ENCODE measurements at regions not wholly inside any gene's neighbourhood (a gene's known extent, or its start where the extent isn't known, plus 50 kb on each side); places are given as distances from the start of the nearest gene placed in this dataset.

DNA sequence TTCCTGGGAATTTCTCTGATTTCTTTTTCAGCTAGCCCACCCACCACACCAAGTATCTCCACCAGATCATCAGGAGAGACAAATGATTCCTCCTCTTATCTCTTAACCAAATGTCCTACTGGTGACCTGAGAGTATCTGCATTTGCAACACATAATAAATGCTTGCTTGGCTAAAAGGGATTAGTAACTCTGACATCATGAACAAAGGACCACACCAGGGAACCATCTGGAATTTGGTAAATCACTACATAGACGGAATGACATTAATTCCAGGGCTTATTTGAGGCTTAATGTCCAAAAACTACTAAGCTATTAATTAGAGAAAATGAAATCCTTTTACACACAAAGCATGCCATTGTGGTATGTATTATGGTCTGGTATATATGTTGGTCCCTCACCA is 139.0 kb downstream of the RAP2A start:
- Histone ChIP-seq H3K56ac (replicated peaks; ENCODE audit: insufficient read length, low read depth, low read length) (no peak overlapping the region), H2BK20ac (ENCODE audit: low read length) (no peak overlapping the region), H3K23me2 (ENCODE audit: low read depth, low read length) (no peaks in the 10 kb centered on the region), H3K4ac (replicated peaks; ENCODE audit: insufficient read length, low read depth, low read length) (no peak overlapping the region), H2AFZ (ENCODE audit: low read length) (no peak overlapping the region), H3K4me1 (replicated peaks in 1 of 4; ENCODE audit: control insufficient read depth in 3 of 4, insufficient read depth in 4 of 4, low read length in 3 of 4) (peaks cover 0 to 8% (median 3%) of the 10 kb centered on the region in 4 experiments; a peak in 4 of 7 replicates), H3K4me2 (ENCODE audit: insufficient read depth in 1 of 2, low read depth in 2 of 2, low read length in 2 of 2) (no peak overlapping the region), H4K5ac (ENCODE audit: insufficient read length, low read depth, low read length) (no peak overlapping the region), H2AK5ac (ENCODE audit: low read depth, low read length) (no peak overlapping the region), H3K23ac (ENCODE audit: insufficient read length) (no peak overlapping the region), H3K9me3 (ENCODE audit: insufficient read depth in 2 of 2, low read depth in 1 of 2, low read length in 1 of 2) (no peaks in the 10 kb centered on the region), H4K8ac (ENCODE audit: extremely low read depth, insufficient read depth, low read length) (no peak overlapping the region), H3K4me3 (ENCODE audit: extremely low read depth in 1 of 4, insufficient read depth in 2 of 4, low read depth in 3 of 4, low read length in 4 of 4) (no peak overlapping the region), H3K14ac (ENCODE audit: insufficient read length) (no peak overlapping the region), H3K27me3 (replicated peaks in 1 of 4; ENCODE audit: control insufficient read depth in 3 of 4, extremely low read depth in 1 of 4, insufficient read depth in 3 of 4, low read length in 3 of 4) (no peaks in the 10 kb centered on the region), H2BK15ac (ENCODE audit: low read length) (no peak overlapping the region), H2BK5ac (ENCODE audit: low read depth, low read length) (no peak overlapping the region), H3K79me2 (ENCODE audit: control insufficient read depth in 1 of 2, insufficient read depth in 2 of 2, low read length in 2 of 2) (no peaks in the 10 kb centered on the region), H2BK12ac (ENCODE audit: low read depth, low read length) (no peak overlapping the region), H2BK120ac (replicated peaks; ENCODE audit: low read depth, low read length) (no peak overlapping the region), H3K9ac (replicated peaks in 1 of 4; ENCODE audit: extremely low read depth in 1 of 4, low read depth in 3 of 4, low read length in 3 of 4) (no peak overlapping the region), H3K27ac (ENCODE audit: low read depth, low read length) (no peak overlapping the region), H4K20me1 (replicated peaks in 1 of 2; ENCODE audit: control insufficient read depth in 1 of 2, insufficient read depth in 2 of 2, low read length in 2 of 2) (no peaks in the 10 kb centered on the region), H3K36me3 (ENCODE audit: control insufficient read depth in 2 of 4, insufficient read depth in 4 of 4, low read length in 3 of 4) (no peaks in the 10 kb centered on the region), H3K18ac (ENCODE audit: extremely low read depth, low read length) (no peak overlapping the region), H3K79me1 (ENCODE audit: low read depth, low read length) (no peaks in the 10 kb centered on the region), H4K91ac (replicated peaks; ENCODE audit: insufficient read length, low read length) (no peak overlapping the region)
- WGBS, 2 experiments (ENCODE audit: extremely low coverage in 1 of 2, insufficient coverage in 1 of 2, insufficient read length in 1 of 2, insufficient replicate concordance in 2 of 2, low coverage in 1 of 2, low lambda C conversion rate in 2 of 2, missing lambda C conversion rate in 1 of 2), result 74% methylated on average over 1 of the region's 1 CpG; no CpG with 5 or more reads in 1 of the 2 experiments
- FAIRE-seq, result no peak
- ChIA-PET POLR2A (ENCODE audit: partially characterized antibody) (no interaction called here), CTCF (ENCODE audit: partially characterized antibody) (interaction anchor here (0.9 to 1.0 kb wide), 4 partner anchors 11 to 227 kb away, joined by 3 to 4 read pairs (median 3); no protein-coding TSS in a partner anchor)
- no peak for DNase-seq (ENCODE audit: low read depth in 1 of 2, low spot score in 2 of 2)
- TF ChIP-seq KDM4A (IDR thresholded peaks at IDR 0.05; ENCODE audit: low read depth, low read length, severe bottlenecking), result no peak
- no peak for TF ChIP-seq SIX5 (IDR thresholded peaks at IDR 0.05; ENCODE audit: low read depth, low read length)
- no peak for TF ChIP-seq TCF12 (IDR thresholded peaks at IDR 0.05; ENCODE audit: low read depth, low read length)
- TF ChIP-seq MAFK (IDR thresholded peaks at IDR 0.05; ENCODE audit: low read depth, low read length), result no peak
- no peak for TF ChIP-seq CHD1 (IDR thresholded peaks at IDR 0.05; ENCODE audit: low read depth, low read length)
- no peak for TF ChIP-seq POU5F1 (IDR thresholded peaks at IDR 0.05; ENCODE audit: low read depth, low read length)
- TF ChIP-seq NRF1 (IDR thresholded peaks at IDR 0.05; ENCODE audit: low read depth, low read length), result no peak
- TF ChIP-seq SUZ12 (IDR thresholded peaks at IDR 0.05; ENCODE audit: low read length), result no peak
- TF ChIP-seq KDM1A (IDR thresholded peaks at IDR 0.05; ENCODE audit: borderline replicate concordance, low read length), result no peak
- no peak for TF ChIP-seq CTBP2 (IDR thresholded peaks at IDR 0.05; ENCODE audit: borderline replicate concordance, insufficient read depth, insufficient read length, low read length)
- no peak for TF ChIP-seq TEAD4 (IDR thresholded peaks at IDR 0.05; ENCODE audit: low read depth, low read length)
- no peak for TF ChIP-seq HDAC2 (IDR thresholded peaks at IDR 0.05; ENCODE audit: borderline replicate concordance in 1 of 2, low read depth in 2 of 2, low read length in 2 of 2)
